CD4-positive, CD25-positive, alpha-beta regulatory T cell (primary cell): ENCODE measurements at regions not wholly inside any gene's neighbourhood (a gene's known extent, or its start where the extent isn't known, plus 50 kb on each side); places are given as distances from the start of the nearest gene placed in this dataset.

ENCODE experiments used
- ATAC-seq, 2 donors: fragments of 150-1000 bp; cut with Tn5 transposase; one replicate each; pipeline ENCODE4 v1.10.0; 2021; ENCODE audit warnings: low read depth in 2 of 2, moderate number of reproducible peaks in 2 of 2, moderate library complexity in 1 of 2
- DNase-seq, 3 donors: peaks; one replicate each; pipeline versions ENCODE4 v3.0.0 to v3.0.0-alpha.2; 2012 to 2022; ENCODE audit warnings: mixed read lengths in 1 of 3
- H3K27ac ChIP-seq: one replicate; pipeline ENCODE4 v1.7.0; 2013; ENCODE audit warnings: mild to moderate bottlenecking, low read length; ENCODE audit not compliant: insufficient read depth, poor library complexity, severe bottlenecking
- H3K27me3 ChIP-seq: one replicate; pipeline ENCODE4 v1.7.0; 2013; ENCODE audit warnings: low read length; ENCODE audit not compliant: control insufficient read depth, insufficient read depth
- H3K36me3 ChIP-seq: one replicate; pipeline ENCODE4 v1.7.0; 2013; ENCODE audit warnings: mild to moderate bottlenecking, low read length, moderate library complexity; ENCODE audit not compliant: control insufficient read depth, insufficient read depth
- H3K4me1 ChIP-seq: 2 replicates; pipeline ENCODE4 v1.7.0; 2013; ENCODE audit warnings: mild to moderate bottlenecking, low read length; ENCODE audit not compliant: insufficient read depth, control insufficient read depth, poor library complexity, severe bottlenecking
- H3K4me3 ChIP-seq: one replicate; pipeline ENCODE4 v1.7.0; 2013; ENCODE audit warnings: low read depth, mild to moderate bottlenecking, low read length, moderate library complexity
- H3K9me3 ChIP-seq, 2 experiments: 1 replicate in 1 of 2; 2 replicates in 1 of 2; pipeline ENCODE4 v1.7.0; 2013; ENCODE audit warnings: low read length in 2 of 2, mild to moderate bottlenecking in 1 of 2, moderate library complexity in 1 of 2; ENCODE audit not compliant: control insufficient read depth in 2 of 2
- H3K27ac Mint-ChIP-seq, 3 donors: one replicate each; pipeline ENCODE4 v1.8.0; 2020 to 2022; ENCODE audit warnings: mild to moderate bottlenecking in 3 of 3, mixed read lengths in 3 of 3, moderate library complexity in 2 of 3
- H3K27me3 Mint-ChIP-seq: one replicate; pipeline ENCODE4 v1.8.0; 2022; ENCODE audit warnings: mild to moderate bottlenecking, mixed read lengths
- H3K36me3 Mint-ChIP-seq: one replicate; pipeline ENCODE4 v1.8.0; 2020; ENCODE audit warnings: mixed read lengths
- H3K4me1 Mint-ChIP-seq, 4 donors: one replicate each; pipeline ENCODE4 v1.8.0; 2020 to 2022; ENCODE audit warnings: mixed read lengths in 4 of 4, mild to moderate bottlenecking in 1 of 4
- H3K4me3 Mint-ChIP-seq, 4 donors: one replicate each; pipeline ENCODE4 v1.8.0; 2020 to 2022; ENCODE audit warnings: mild to moderate bottlenecking in 4 of 4, mixed read lengths in 4 of 4, moderate library complexity in 3 of 4
- H3K9me3 Mint-ChIP-seq, 7 donors: one replicate each; pipeline ENCODE4 v1.8.0; 2020 to 2022; ENCODE audit warnings: mixed read lengths in 7 of 7, mild to moderate bottlenecking in 3 of 7, moderate library complexity in 2 of 7

- Histone ChIP-seq H3K9me3 (no peaks in the 10 kb centered on the region), H3K4me3 (no peak overlapping the region), H3K4me1 (no peaks in the 10 kb centered on the region), H3K27ac (no peak overlapping the region), H3K36me3 (no peaks in the 10 kb centered on the region), H3K27me3 (no peaks in the 10 kb centered on the region)
- no peaks in the 10 kb centered on the region for H3K27me3 Mint-ChIP-seq
- no peak overlapping the region for H3K4me3 Mint-ChIP-seq
- peaks cover 0 to 2% (median 0%) of the 10 kb centered on the region in 7 donors for H3K9me3 Mint-ChIP-seq
- H3K36me3 Mint-ChIP-seq: no peaks in the 10 kb centered on the region
- H3K27ac Mint-ChIP-seq: no peak overlapping the region
- ATAC-seq (no peak), DNase-seq (no peak)
- H3K4me1 Mint-ChIP-seq: no peaks in the 10 kb centered on the region
Observed at GRCh38 chr5:6084376-6084775, 294.0 kb downstream of the MED10 start.

- H3K4me3 Mint-ChIP-seq: no peak overlapping the region
- Histone ChIP-seq H3K36me3 (no peaks in the 10 kb centered on the region), H3K9me3 (no peaks in the 10 kb centered on the region), H3K27ac (no peak overlapping the region), H3K4me3 (no peak overlapping the region), H3K27me3 (no peaks in the 10 kb centered on the region), H3K4me1 (no peaks in the 10 kb centered on the region)
- H3K27ac Mint-ChIP-seq: peak overlapping the region in 1 of 3 donors; percentile 89
- H3K9me3 Mint-ChIP-seq: peaks cover 0 to 2% (median 0%) of the 10 kb centered on the region in 7 donors
- ATAC-seq: no peak
- no peak for DNase-seq
- H3K36me3 Mint-ChIP-seq: no peaks in the 10 kb centered on the region
- no peaks in the 10 kb centered on the region for H3K27me3 Mint-ChIP-seq
- no peaks in the 10 kb centered on the region for H3K4me1 Mint-ChIP-seq
Observed at GRCh38 chr5:6083311-6083978, 294.9 kb downstream of the MED10 start.

GRCh38 chr5:6082685-6083084 is 295.7 kb downstream of the MED10 start:
- H3K27me3 Mint-ChIP-seq: no peaks in the 10 kb centered on the region
- H3K4me3 Mint-ChIP-seq: no peak overlapping the region
- Histone ChIP-seq H3K4me1 (no peaks in the 10 kb centered on the region), H3K27me3 (no peaks in the 10 kb centered on the region), H3K27ac (no peak overlapping the region), H3K4me3 (no peak overlapping the region), H3K36me3 (no peaks in the 10 kb centered on the region), H3K9me3 (no peaks in the 10 kb centered on the region)
- peaks cover 0 to 2% (median 0%) of the 10 kb centered on the region in 7 donors for H3K9me3 Mint-ChIP-seq
- H3K4me1 Mint-ChIP-seq: no peaks in the 10 kb centered on the region
- H3K36me3 Mint-ChIP-seq: no peaks in the 10 kb centered on the region
- no peak for ATAC-seq
- H3K27ac Mint-ChIP-seq: no peak overlapping the region
- DNase-seq: no peak

GRCh38 chr5:6081727-6082210 is 296.6 kb downstream of the MED10 start:
- no peak for DNase-seq
- Mint-ChIP-seq H3K36me3 (no peaks in the 10 kb centered on the region), H3K27ac (peak overlapping the region in 1 of 3 donors; percentile 7), H3K9me3 (peaks cover 0 to 2% (median 0%) of the 10 kb centered on the region in 7 donors), H3K27me3 (no peaks in the 10 kb centered on the region), H3K4me1 (no peaks in the 10 kb centered on the region), H3K4me3 (no peak overlapping the region)
- Histone ChIP-seq H3K36me3 (no peaks in the 10 kb centered on the region), H3K4me3 (no peak overlapping the region), H3K27me3 (no peaks in the 10 kb centered on the region), H3K4me1 (no peaks in the 10 kb centered on the region), H3K9me3 (no peaks in the 10 kb centered on the region), H3K27ac (no peak overlapping the region)
- ATAC-seq: no peak

GRCh38 chr5:6080930-6081726 is 297.2 kb downstream of the MED10 start:
- Mint-ChIP-seq H3K4me3 (no peak overlapping the region), H3K36me3 (no peaks in the 10 kb centered on the region), H3K27me3 (no peaks in the 10 kb centered on the region), H3K9me3 (peaks cover 0 to 2% (median 0%) of the 10 kb centered on the region in 7 donors), H3K4me1 (no peaks in the 10 kb centered on the region), H3K27ac (no peak overlapping the region)
- H3K4me1 ChIP-seq: no peaks in the 10 kb centered on the region
- H3K27ac ChIP-seq: no peak overlapping the region
- H3K27me3 ChIP-seq: no peaks in the 10 kb centered on the region
- no peak for ATAC-seq
- no peak overlapping the region for H3K4me3 ChIP-seq
- no peaks in the 10 kb centered on the region for H3K36me3 ChIP-seq
- DNase-seq: no peak
- no peaks in the 10 kb centered on the region for H3K9me3 ChIP-seq

GRCh38 chr5:6080436-6080835 is 297.9 kb downstream of the MED10 start:
- H3K27ac ChIP-seq: no peak overlapping the region
- H3K4me3 ChIP-seq: no peak overlapping the region
- no peaks in the 10 kb centered on the region for H3K9me3 ChIP-seq
- Mint-ChIP-seq H3K4me3 (no peak overlapping the region), H3K9me3 (peaks cover 0 to 3% (median 0%) of the 10 kb centered on the region in 7 donors), H3K4me1 (no peaks in the 10 kb centered on the region), H3K36me3 (no peaks in the 10 kb centered on the region), H3K27ac (no peak overlapping the region), H3K27me3 (no peaks in the 10 kb centered on the region)
- no peak for DNase-seq
- H3K27me3 ChIP-seq: no peaks in the 10 kb centered on the region
- ATAC-seq: no peak
- H3K36me3 ChIP-seq: no peaks in the 10 kb centered on the region
- H3K4me1 ChIP-seq: no peaks in the 10 kb centered on the region

GRCh38 chr5:6078881-6079280 is 299.5 kb downstream of the MED10 start:
- Mint-ChIP-seq H3K9me3 (peaks cover 0 to 5% (median 0%) of the 10 kb centered on the region in 7 donors), H3K27me3 (no peaks in the 10 kb centered on the region), H3K4me1 (no peaks in the 10 kb centered on the region), H3K27ac (no peak overlapping the region), H3K4me3 (no peak overlapping the region), H3K36me3 (no peaks in the 10 kb centered on the region)
- no peak overlapping the region for H3K27ac ChIP-seq
- no peaks in the 10 kb centered on the region for H3K36me3 ChIP-seq
- no peak overlapping the region for H3K4me3 ChIP-seq
- H3K9me3 ChIP-seq: no peaks in the 10 kb centered on the region
- no peaks in the 10 kb centered on the region for H3K4me1 ChIP-seq
- DNase-seq: no peak
- no peak for ATAC-seq
- no peaks in the 10 kb centered on the region for H3K27me3 ChIP-seq
